CD14-positive monocyte (primary cell): ENCODE measurements at regions not wholly inside any gene's neighbourhood (a gene's known extent, or its start where the extent isn't known, plus 50 kb on each side); places are given as distances from the start of the nearest gene placed in this dataset.

Experiments used
- DNase-seq, 3 donors: peaks; one replicate each; pipeline ENCODE4 v3.0.0-alpha.2; 2011 to 2022
- H2AFZ ChIP-seq: 2 replicates; pipeline ENCODE4 v1.6.0; 2012; ENCODE audit warnings: mild to moderate bottlenecking, low read depth, low read length, inconsistent platforms; ENCODE audit not compliant: insufficient read depth, poor library complexity, severe bottlenecking
- H3K27ac ChIP-seq, 2 donors: 1 replicate in 1 of 2; 2 replicates in 1 of 2; pipeline ENCODE4 v1.5.1; 2012 to 2013; ENCODE audit warnings: low read length in 2 of 2, control low read depth in 1 of 2, inconsistent platforms in 1 of 2, low read depth in 1 of 2, mild to moderate bottlenecking in 1 of 2
- H3K27me3 ChIP-seq, 2 donors: one replicate each; pipeline versions ENCODE4 v1.6.0 to v1.6.1; 2011 to 2013; ENCODE audit warnings: low read length in 2 of 2; ENCODE audit not compliant: control insufficient read depth in 2 of 2, insufficient read depth in 2 of 2
- H3K36me3 ChIP-seq, 2 donors: replicated peaks in 1 of 2; 1 replicate in 1 of 2; 2 replicates in 1 of 2; pipeline versions ENCODE4 v1.5.1 to v1.6.1; 2012 to 2013; ENCODE audit warnings: low read length in 2 of 2, control low read depth in 1 of 2, inconsistent platforms in 1 of 2, mild to moderate bottlenecking in 1 of 2; ENCODE audit not compliant: insufficient read depth in 2 of 2, control insufficient read depth in 1 of 2
- H3K4me1 ChIP-seq, 2 donors: 1 replicate in 1 of 2; 2 replicates in 1 of 2; pipeline versions ENCODE4 v1.5.1 to v1.6.1; 2012 to 2013; ENCODE audit warnings: low read length in 2 of 2, control low read depth in 1 of 2, inconsistent platforms in 1 of 2, mild to moderate bottlenecking in 1 of 2, moderate library complexity in 1 of 2; ENCODE audit not compliant: insufficient read depth in 2 of 2, control insufficient read depth in 1 of 2
- H3K4me2 ChIP-seq: replicated peaks from 2 replicates; pipeline ENCODE3; 2012; ENCODE audit warnings: low read length, moderate library complexity, mild to moderate bottlenecking; ENCODE audit not compliant: poor library complexity, severe bottlenecking; ENCODE audit errors: extremely low read depth
- H3K4me3 ChIP-seq, 3 experiments: fragments of 200-600 bp in 1 of 3; sonication (generic) in 1 of 3; replicated peaks in 1 of 3; 1 replicate in 2 of 3; 2 replicates in 1 of 3; pipeline ENCODE4 v1.5.1; 2011 to 2013; ENCODE audit warnings: low read length in 3 of 3, mild to moderate bottlenecking in 3 of 3, control low read depth in 2 of 3, low read depth in 2 of 3, inconsistent platforms in 1 of 3, moderate library complexity in 1 of 3
- H3K79me2 ChIP-seq: 2 replicates; pipeline ENCODE4 v1.6.0; 2012; ENCODE audit warnings: mild to moderate bottlenecking, control low read depth, inconsistent platforms, low read length, moderate library complexity; ENCODE audit not compliant: insufficient read depth
- H3K9ac ChIP-seq: 2 replicates; pipeline ENCODE4 v1.6.0; 2017; ENCODE audit warnings: low read length, mild to moderate bottlenecking; ENCODE audit not compliant: insufficient read depth, poor library complexity, severe bottlenecking
- H3K9me3 ChIP-seq, 2 donors: replicated peaks in 1 of 2; 1 replicate in 1 of 2; 2 replicates in 1 of 2; pipeline versions ENCODE4 v1.5.1 to v1.6.1; 2012 to 2013; ENCODE audit warnings: low read length in 2 of 2, control low read depth in 1 of 2; ENCODE audit not compliant: control insufficient read depth in 1 of 2, insufficient read depth in 1 of 2
- H4K20me1 ChIP-seq: 2 replicates; pipeline ENCODE4 v1.6.0; 2012; ENCODE audit warnings: mild to moderate bottlenecking, low read length, control low read depth, moderate library complexity; ENCODE audit not compliant: insufficient read depth
- H3K27ac Mint-ChIP-seq, 7 donors: one replicate each; pipeline ENCODE4 v1.8.0; 2020; ENCODE audit warnings: mild to moderate bottlenecking in 7 of 7, mixed read lengths in 7 of 7, moderate library complexity in 6 of 7, inconsistent platforms in 2 of 7
- H3K27me3 Mint-ChIP-seq, 3 donors: one replicate each; pipeline ENCODE4 v1.8.0; 2021 to 2022; ENCODE audit warnings: low read depth in 3 of 3, mild to moderate bottlenecking in 3 of 3, mixed read lengths in 3 of 3, moderate library complexity in 3 of 3, inconsistent platforms in 1 of 3
- H3K36me3 Mint-ChIP-seq, 2 donors: one replicate each; pipeline ENCODE4 v1.8.0; 2020; ENCODE audit warnings: mixed read lengths in 2 of 2, inconsistent platforms in 1 of 2, mild to moderate bottlenecking in 1 of 2
- H3K4me1 Mint-ChIP-seq: one replicate; pipeline ENCODE4 v1.8.0; 2020; ENCODE audit warnings: mild to moderate bottlenecking, mixed read lengths
- H3K4me3 Mint-ChIP-seq, 2 donors: one replicate each; pipeline ENCODE4 v1.8.0; 2020; ENCODE audit warnings: mild to moderate bottlenecking in 2 of 2, mixed read lengths in 2 of 2, moderate library complexity in 1 of 2
- H3K9me3 Mint-ChIP-seq, 7 donors: one replicate each; pipeline ENCODE4 v1.8.0; 2020 to 2022; ENCODE audit warnings: mixed read lengths in 7 of 7, mild to moderate bottlenecking in 6 of 7, moderate library complexity in 6 of 7, inconsistent platforms in 2 of 7
- WGBS: methylation state at CpG from one replicate; pipeline ENCODE4 v1.1.5; 2013; ENCODE audit warnings: missing lambda C conversion rate; ENCODE audit not compliant: insufficient coverage; 5-methylcytosine and 5-hydroxymethylcytosine counted together
- intact Hi-C, 2 donors: fragments of 100-400 bp; cut with micrococcal nuclease; formaldehyde crosslinking; loops; one replicate each; pipeline versions ENCODE4 v1.15.0 to v1.15.1; 2023
- TF ChIP-seq, protein P1 (sequence below): fragments of 200-600 bp; IDR thresholded peaks from one replicate; pipeline ENCODE4 v1.8.0; 2022; ENCODE audit warnings: antibody characterized with exemption, mild to moderate bottlenecking

DNA sequence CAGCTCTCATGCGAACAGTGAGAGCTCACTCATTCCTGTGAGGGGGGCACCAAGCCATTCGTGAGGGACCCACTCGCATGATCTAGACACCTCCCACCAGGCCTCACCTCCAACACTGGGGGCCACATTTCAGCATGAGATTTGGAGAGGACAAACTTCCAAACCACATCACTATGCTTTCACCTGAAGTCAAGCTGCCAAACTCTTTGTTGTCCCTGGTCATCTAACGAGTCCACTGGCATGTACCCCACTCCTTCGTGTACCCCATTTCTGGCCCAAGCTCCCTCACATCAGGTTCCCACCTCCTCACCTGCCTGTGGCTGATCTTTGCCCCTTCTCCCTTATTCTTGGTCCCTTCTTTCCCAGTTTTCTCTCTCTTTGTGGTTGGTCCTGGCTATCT lies 198.9 kb downstream of the ADAMTS15 start:
- H3K36me3 ChIP-seq = no peaks in the 10 kb centered on the region
- no peaks in the 10 kb centered on the region for H3K4me1 Mint-ChIP-seq
- H3K27ac Mint-ChIP-seq = no peak overlapping the region
- no peak overlapping the region for H3K4me3 ChIP-seq
- peaks cover 0 to 4% (median 1%) of the 10 kb centered on the region in 3 donors for H3K27me3 Mint-ChIP-seq
- DNase-seq = no peak
- no peaks in the 10 kb centered on the region for H3K36me3 Mint-ChIP-seq
- no peaks in the 10 kb centered on the region for H3K9me3 ChIP-seq
- H4K20me1 ChIP-seq = no peaks in the 10 kb centered on the region
- 100% methylated on average over 4 of the region's 5 CpGs for WGBS
- TF ChIP-seq, protein P1, sequence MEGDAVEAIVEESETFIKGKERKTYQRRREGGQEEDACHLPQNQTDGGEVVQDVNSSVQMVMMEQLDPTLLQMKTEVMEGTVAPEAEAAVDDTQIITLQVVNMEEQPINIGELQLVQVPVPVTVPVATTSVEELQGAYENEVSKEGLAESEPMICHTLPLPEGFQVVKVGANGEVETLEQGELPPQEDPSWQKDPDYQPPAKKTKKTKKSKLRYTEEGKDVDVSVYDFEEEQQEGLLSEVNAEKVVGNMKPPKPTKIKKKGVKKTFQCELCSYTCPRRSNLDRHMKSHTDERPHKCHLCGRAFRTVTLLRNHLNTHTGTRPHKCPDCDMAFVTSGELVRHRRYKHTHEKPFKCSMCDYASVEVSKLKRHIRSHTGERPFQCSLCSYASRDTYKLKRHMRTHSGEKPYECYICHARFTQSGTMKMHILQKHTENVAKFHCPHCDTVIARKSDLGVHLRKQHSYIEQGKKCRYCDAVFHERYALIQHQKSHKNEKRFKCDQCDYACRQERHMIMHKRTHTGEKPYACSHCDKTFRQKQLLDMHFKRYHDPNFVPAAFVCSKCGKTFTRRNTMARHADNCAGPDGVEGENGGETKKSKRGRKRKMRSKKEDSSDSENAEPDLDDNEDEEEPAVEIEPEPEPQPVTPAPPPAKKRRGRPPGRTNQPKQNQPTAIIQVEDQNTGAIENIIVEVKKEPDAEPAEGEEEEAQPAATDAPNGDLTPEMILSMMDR = no peak
- no peak overlapping the region for H3K4me2 ChIP-seq
- H3K9ac ChIP-seq = no peak overlapping the region
- peaks cover 0 to 2% (median 0%) of the 10 kb centered on the region in 7 donors for H3K9me3 Mint-ChIP-seq
- H3K27ac ChIP-seq = no peak overlapping the region
- no peak overlapping the region for H2AFZ ChIP-seq
- H3K4me3 Mint-ChIP-seq = no peak overlapping the region
- no peaks in the 10 kb centered on the region for H3K79me2 ChIP-seq
- intact Hi-C loops = no loop called here
- H3K4me1 ChIP-seq = no peaks in the 10 kb centered on the region
- no peaks in the 10 kb centered on the region for H3K27me3 ChIP-seq

DNA sequence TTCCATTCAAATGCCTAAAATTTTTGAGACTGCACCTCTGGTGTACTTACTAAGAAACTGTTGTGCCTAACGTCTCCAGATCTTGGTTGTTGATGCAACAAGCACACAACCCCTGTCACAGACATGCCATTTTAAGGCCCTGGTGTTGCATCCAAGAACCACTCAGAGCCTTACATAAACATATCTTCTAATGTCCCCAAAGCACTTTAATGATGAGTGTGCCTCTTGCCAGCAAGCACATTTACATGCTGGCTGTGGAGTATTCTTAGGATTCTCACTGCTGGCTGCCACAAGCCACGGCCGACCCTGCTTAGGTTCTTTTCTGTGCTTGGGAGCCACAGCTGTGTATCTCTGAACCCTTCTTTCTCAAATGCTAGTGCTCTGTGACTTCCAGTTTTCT lies 201.4 kb downstream of the ADAMTS15 start:
- 92% methylated on average over 3 of the region's 3 CpGs for WGBS
- intact Hi-C loops = no loop called here
- peaks cover 0 to 2% (median 0%) of the 10 kb centered on the region in 7 donors for H3K9me3 Mint-ChIP-seq
- TF ChIP-seq, protein P1 = no peak
- Histone ChIP-seq H3K79me2 (no peaks in the 10 kb centered on the region), H3K4me2 (no peak overlapping the region), H3K27ac (no peak overlapping the region), H2AFZ (no peak overlapping the region), H3K4me3 (no peak overlapping the region), H3K4me1 (no peaks in the 10 kb centered on the region), H3K36me3 (no peaks in the 10 kb centered on the region), H3K27me3 (no peaks in the 10 kb centered on the region), H4K20me1 (no peaks in the 10 kb centered on the region), H3K9ac (no peak overlapping the region), H3K9me3 (no peaks in the 10 kb centered on the region)
- no peaks in the 10 kb centered on the region for H3K4me1 Mint-ChIP-seq
- no peaks in the 10 kb centered on the region for H3K36me3 Mint-ChIP-seq
- peaks cover 0 to 4% (median 0%) of the 10 kb centered on the region in 3 donors for H3K27me3 Mint-ChIP-seq
- H3K27ac Mint-ChIP-seq = no peak overlapping the region
- DNase-seq = no peak
- no peak overlapping the region for H3K4me3 Mint-ChIP-seq
